Trophoblast cell (in vitro differentiated cells and primary cell): ENCODE measurements at regions not wholly inside any gene's neighbourhood (a gene's known extent, or its start where the extent isn't known, plus 50 kb on each side); places are given as distances from the start of the nearest gene placed in this dataset.

Experiments
- DNase-seq, 2 donors: peaks; one replicate each; pipeline ENCODE4 v3.0.0-alpha.2; 2016
- H2AFZ ChIP-seq: 2 replicates; pipeline ENCODE4 v1.6.1; 2013; ENCODE audit warnings: low read length, moderate library complexity, mild to moderate bottlenecking; ENCODE audit not compliant: insufficient read depth, poor library complexity
- H2AK5ac ChIP-seq: 2 replicates; pipeline ENCODE4 v1.6.1; 2013; ENCODE audit warnings: mild to moderate bottlenecking, low read length
- H2BK120ac ChIP-seq: 2 replicates; pipeline ENCODE4 v1.6.1; 2013; ENCODE audit warnings: low read length, mild to moderate bottlenecking, moderate library complexity; ENCODE audit not compliant: insufficient read depth, poor library complexity
- H2BK12ac ChIP-seq: 2 replicates; pipeline ENCODE4 v1.6.1; 2013; ENCODE audit warnings: mild to moderate bottlenecking, low read length, moderate library complexity
- H2BK5ac ChIP-seq: 2 replicates; pipeline ENCODE4 v1.6.1; 2013; ENCODE audit warnings: low read length, low read depth, moderate library complexity, mild to moderate bottlenecking; ENCODE audit not compliant: poor library complexity
- H3K14ac ChIP-seq: 2 replicates; pipeline ENCODE4 v1.6.1; 2013; ENCODE audit warnings: mild to moderate bottlenecking, low read length
- H3K18ac ChIP-seq: 2 replicates; pipeline ENCODE4 v1.6.1; 2013; ENCODE audit warnings: mild to moderate bottlenecking, low read length
- H3K23ac ChIP-seq: 2 replicates; pipeline ENCODE4 v1.6.1; 2013; ENCODE audit warnings: low read length
- H3K27ac ChIP-seq: 2 replicates; pipeline ENCODE4 v1.5.1; 2013; ENCODE audit warnings: low read depth, mild to moderate bottlenecking, inconsistent platforms, low read length, moderate library complexity
- H3K27me3 ChIP-seq: 2 replicates; pipeline ENCODE4 v1.6.1; 2013; ENCODE audit warnings: inconsistent platforms, mild to moderate bottlenecking, low read length, moderate library complexity; ENCODE audit not compliant: insufficient read depth
- H3K36me3 ChIP-seq, 2 experiments: 1 replicate in 1 of 2; 2 replicates in 1 of 2; pipeline ENCODE4 v1.6.1; 2013; ENCODE audit warnings: low read length in 2 of 2, mild to moderate bottlenecking in 2 of 2, moderate library complexity in 1 of 2; ENCODE audit not compliant: insufficient read depth in 2 of 2, control insufficient read depth in 1 of 2
- H3K4ac ChIP-seq: 2 replicates; pipeline ENCODE4 v1.6.1; 2013; ENCODE audit warnings: low read depth, mild to moderate bottlenecking, low read length, moderate library complexity
- H3K4me1 ChIP-seq, 2 experiments: 1 replicate in 1 of 2; 2 replicates in 1 of 2; pipeline ENCODE4 v1.6.1; 2013; ENCODE audit warnings: low read length in 2 of 2, mild to moderate bottlenecking in 2 of 2, moderate library complexity in 1 of 2; ENCODE audit not compliant: insufficient read depth in 2 of 2, control insufficient read depth in 1 of 2
- H3K4me2 ChIP-seq: 2 replicates; pipeline ENCODE4 v1.6.1; 2013; ENCODE audit warnings: inconsistent platforms, mild to moderate bottlenecking, low read length, moderate library complexity
- H3K4me3 ChIP-seq: 2 replicates; pipeline ENCODE4 v1.5.1; 2013; ENCODE audit warnings: mild to moderate bottlenecking, low read depth, low read length, inconsistent platforms
- H3K79me1 ChIP-seq: one replicate; pipeline ENCODE4 v1.6.1; 2013; ENCODE audit warnings: low read length
- H3K79me2 ChIP-seq: 2 replicates; pipeline ENCODE4 v1.6.1; 2013; ENCODE audit warnings: low read length, mild to moderate bottlenecking; ENCODE audit not compliant: control insufficient read depth, insufficient read depth, poor library complexity
- H3K9ac ChIP-seq: 2 replicates; pipeline ENCODE4 v1.6.1; 2013; ENCODE audit warnings: mild to moderate bottlenecking, low read length
- H3K9me3 ChIP-seq: 2 replicates; pipeline ENCODE4 v1.6.1; 2013; ENCODE audit warnings: low read depth, mild to moderate bottlenecking, control low read depth, inconsistent platforms, low read length; ENCODE audit not compliant: insufficient read depth
- H4K12ac ChIP-seq: 2 replicates; pipeline ENCODE4 v1.6.1; 2013; ENCODE audit warnings: low read depth, mild to moderate bottlenecking, low read length, moderate library complexity
- H4K8ac ChIP-seq: 2 replicates; pipeline ENCODE4 v1.6.1; 2013; ENCODE audit warnings: low read depth, mild to moderate bottlenecking, low read length, moderate library complexity
- H4K91ac ChIP-seq: one replicate; pipeline ENCODE4 v1.6.1; 2013; ENCODE audit warnings: low read depth, mild to moderate bottlenecking, low read length, moderate library complexity
- WGBS: extraction: QIAGEN DNeasy Blood & Tissue Kit; methylation state at CpG from one replicate; pipeline ENCODE4 v1.1.7; 2013; ENCODE audit warnings: missing lambda C conversion rate; ENCODE audit not compliant: insufficient read length, insufficient coverage; ENCODE audit errors: extremely low coverage; 5-methylcytosine and 5-hydroxymethylcytosine counted together

GRCh38 chr3:43951813-43952212, 261.1 kb downstream of the ABHD5 start:
- Histone ChIP-seq H2BK5ac (no peak overlapping the region), H3K4me2 (no peak overlapping the region), H3K4me1 (peaks cover 0 to 3% of the 10 kb centered on the region in 2 experiments), H2BK120ac (no peak overlapping the region), H2AFZ (no peak overlapping the region), H3K4ac (no peak overlapping the region), H3K79me1 (no peaks in the 10 kb centered on the region), H3K36me3 (no peaks in the 10 kb centered on the region), H4K91ac (no peak overlapping the region), H2AK5ac (no peak overlapping the region), H3K18ac (no peak overlapping the region), H3K79me2 (no peaks in the 10 kb centered on the region), H3K9me3 (no peaks in the 10 kb centered on the region), H4K8ac (no peak overlapping the region), H3K4me3 (no peak overlapping the region), H3K9ac (no peak overlapping the region), H3K27ac (no peak overlapping the region), H4K12ac (no peak overlapping the region), H3K14ac (no peak overlapping the region), H2BK12ac (no peak overlapping the region), H3K23ac (no peak overlapping the region), H3K27me3 (no peaks in the 10 kb centered on the region)
- no peak for DNase-seq
- no CpG with 5 or more reads among the region's 4 CpGs for WGBS

GRCh38 chr3:43953380-43953779, 262.6 kb downstream of the ABHD5 start:
- H2BK12ac ChIP-seq = no peak overlapping the region

GRCh38 chr3:43953814-43954692, 263.3 kb downstream of the ABHD5 start:
- Histone ChIP-seq H3K9ac (no peak overlapping the region), H2BK120ac (no peak overlapping the region), H2AK5ac (no peak overlapping the region), H2AFZ (no peak overlapping the region), H3K14ac (no peak overlapping the region), H3K4ac (no peak overlapping the region), H3K23ac (no peak overlapping the region), H3K27me3 (no peaks in the 10 kb centered on the region), H4K8ac (no peak overlapping the region), H3K27ac (no peak overlapping the region), H4K91ac (no peak overlapping the region), H3K4me2 (no peak overlapping the region), H3K9me3 (no peaks in the 10 kb centered on the region), H2BK5ac (no peak overlapping the region), H3K18ac (no peak overlapping the region), H3K36me3 (no peaks in the 10 kb centered on the region), H3K4me3 (no peak overlapping the region), H3K4me1 (peaks cover 0 to 3% of the 10 kb centered on the region in 2 experiments), H2BK12ac (no peak overlapping the region), H3K79me2 (no peaks in the 10 kb centered on the region), H4K12ac (no peak overlapping the region), H3K79me1 (no peaks in the 10 kb centered on the region)
- no CpG with 5 or more reads among the region's 7 CpGs for whole genome bisulfite sequencing
- peak; percentile 11 to 38 for DNase-seq

More at GRCh38 chr3:43953380-43953779, 262.6 kb downstream of the ABHD5 start:
- no peaks in the 10 kb centered on the region for H3K79me2 ChIP-seq
- no peak overlapping the region for H3K23ac ChIP-seq
- no peak for DNase-seq
- no peaks in the 10 kb centered on the region for H3K36me3 ChIP-seq
- H3K4me1 ChIP-seq = peaks cover 0 to 3% of the 10 kb centered on the region in 2 experiments
- H2BK5ac ChIP-seq = no peak overlapping the region
- H3K14ac ChIP-seq = no peak overlapping the region
- no peak overlapping the region for H4K91ac ChIP-seq
- H2AK5ac ChIP-seq = no peak overlapping the region
- no peak overlapping the region for H3K4ac ChIP-seq
- H3K27me3 ChIP-seq = no peaks in the 10 kb centered on the region
- H3K9me3 ChIP-seq = no peaks in the 10 kb centered on the region
- H3K4me2 ChIP-seq = no peak overlapping the region
- no CpG with 5 or more reads among the region's 10 CpGs for WGBS
- H4K12ac ChIP-seq = no peak overlapping the region
- no peaks in the 10 kb centered on the region for H3K79me1 ChIP-seq
- H2BK120ac ChIP-seq = no peak overlapping the region
- H3K18ac ChIP-seq = no peak overlapping the region
- no peak overlapping the region for H3K4me3 ChIP-seq
- H3K9ac ChIP-seq = no peak overlapping the region
- H3K27ac ChIP-seq = no peak overlapping the region
- no peak overlapping the region for H2AFZ ChIP-seq
- no peak overlapping the region for H4K8ac ChIP-seq

GRCh38 chr3:43956945-43957344, 266.2 kb downstream of the ABHD5 start:
- no CpG with 5 or more reads among the region's 5 CpGs for WGBS
- Histone ChIP-seq H3K79me2 (no peaks in the 10 kb centered on the region), H3K9ac (no peak overlapping the region), H3K4me2 (no peak overlapping the region), H3K27me3 (no peaks in the 10 kb centered on the region), H2BK5ac (no peak overlapping the region), H4K8ac (no peak overlapping the region), H3K4ac (no peak overlapping the region), H2BK120ac (no peak overlapping the region), H2AK5ac (no peak overlapping the region), H3K36me3 (no peaks in the 10 kb centered on the region), H2AFZ (no peak overlapping the region), H3K4me1 (peaks cover 0 to 3% of the 10 kb centered on the region in 2 experiments), H3K27ac (no peak overlapping the region), H4K12ac (no peak overlapping the region), H3K14ac (no peak overlapping the region), H3K4me3 (no peak overlapping the region), H3K79me1 (no peaks in the 10 kb centered on the region), H3K18ac (no peak overlapping the region), H4K91ac (no peak overlapping the region), H3K9me3 (no peaks in the 10 kb centered on the region), H2BK12ac (no peak overlapping the region), H3K23ac (no peak overlapping the region)
- no peak for DNase-seq
